ENCODE measurements at regions not wholly inside any gene's neighbourhood (a gene's known extent, or its start where the extent isn't known, plus 50 kb on each side); places are given as distances from the start of the nearest gene placed in this dataset.

GRCh38 chr2:180846756-180847472 is 133.5 kb upstream of the UBE2E3 start:
- Histone ChIP-seq H3K27me3 (no peaks in the 10 kb centered on the region), H3K36me3 (no peaks in the 10 kb centered on the region), H3K4me3 (no peak overlapping the region), H3K4me1 (no peaks in the 10 kb centered on the region), H3K9me3 (no peaks in the 10 kb centered on the region), H3K27ac (no peak overlapping the region)
- ATAC-seq (no peak), DNase-seq (no peak), FAIRE-seq (no peak)
- intact Hi-C loops (cut with DNase I): no loop called here
- no peak for TF ChIP-seq CTCF (IDR thresholded peaks at IDR 0.05)
- 62 to 76% methylated on average over 3 of the region's 3 CpGs for WGBS, 2 donors

GRCh38 chr2:180842461-180842860 is 137.9 kb upstream of the UBE2E3 start:
- 21 to 30% methylated on average over 3 of the region's 3 CpGs for WGBS, 2 donors
- H3K27me3 ChIP-seq: no peaks in the 10 kb centered on the region
- H3K27ac ChIP-seq: no peak overlapping the region
- TF ChIP-seq CTCF (IDR thresholded peaks at IDR 0.05): no peak
- no peaks in the 10 kb centered on the region for H3K4me1 ChIP-seq
- intact Hi-C loops (cut with DNase I): no loop called here
- no peaks in the 10 kb centered on the region for H3K36me3 ChIP-seq
- FAIRE-seq: no peak
- H3K4me3 ChIP-seq: no peak overlapping the region
- no peak for ATAC-seq
- no peak for DNase-seq
- H3K9me3 ChIP-seq: no peaks in the 10 kb centered on the region

- no peak for FAIRE-seq
- no peak for DNase-seq
- WGBS, 2 donors: 86 to 91% methylated on average over 9 of the region's 9 CpGs
- Histone ChIP-seq H3K27ac (no peak overlapping the region), H3K9me3 (no peaks in the 10 kb centered on the region), H3K36me3 (no peaks in the 10 kb centered on the region), H3K27me3 (no peaks in the 10 kb centered on the region), H3K4me3 (no peak overlapping the region), H3K4me1 (no peaks in the 10 kb centered on the region)
- intact Hi-C loops (cut with DNase I): no loop called here
- no peak for TF ChIP-seq CTCF (IDR thresholded peaks at IDR 0.05)
- ATAC-seq: no peak
These were observed 139.8 kb upstream of the UBE2E3 start for GRCh38 chr2:180840641-180841040.

- H3K9me3 ChIP-seq: no peaks in the 10 kb centered on the region
- H3K36me3 ChIP-seq: no peaks in the 10 kb centered on the region
- DNase-seq (no peak), ATAC-seq (no peak), FAIRE-seq (no peak)
- H3K27ac ChIP-seq: no peak overlapping the region
- H3K27me3 ChIP-seq: no peaks in the 10 kb centered on the region
- no peak overlapping the region for H3K4me3 ChIP-seq
- H3K4me1 ChIP-seq: no peaks in the 10 kb centered on the region
- intact Hi-C loops (cut with DNase I): no loop called here
- TF ChIP-seq CTCF (IDR thresholded peaks at IDR 0.05): no peak
These were observed 150.6 kb upstream of the UBE2E3 start for GRCh38 chr2:180829836-180830235.

- Histone ChIP-seq H3K4me1 (no peaks in the 10 kb centered on the region), H3K9me3 (no peaks in the 10 kb centered on the region), H3K4me3 (no peak overlapping the region), H3K27me3 (no peaks in the 10 kb centered on the region), H3K27ac (no peak overlapping the region), H3K36me3 (no peaks in the 10 kb centered on the region)
- TF ChIP-seq CTCF (IDR thresholded peaks at IDR 0.05): no peak
- DNase-seq: no peak
- no peak for ATAC-seq
- 70 to 79% methylated on average over 5 of the region's 5 CpGs for WGBS, 2 donors
- no peak for FAIRE-seq
- intact Hi-C loops (cut with DNase I): no loop called here
These were observed 151.1 kb upstream of the UBE2E3 start for GRCh38 chr2:180829261-180829660.
